HS-5 (cell line): ENCODE measurements at regions not wholly inside any gene's neighbourhood (a gene's known extent, or its start where the extent isn't known, plus 50 kb on each side); places are given as distances from the start of the nearest gene placed in this dataset.

Experiments
- DNase-seq: peaks from one replicate; pipeline ENCODE4 v3.0.0-alpha.2; 2012; ENCODE audit warnings: low read depth

- no peak for DNase-seq
Measured at GRCh38 chr12:29879606-29880308, 96.0 kb upstream of the TMTC1 start.

GRCh38 chr12:29869946-29870345 lies 86.2 kb upstream of the TMTC1 start:
- DNase-seq, result no peak

GRCh38 chr12:29867823-29868222 lies 84.1 kb upstream of the TMTC1 start:
- no peak for DNase-seq

GRCh38 chr12:29863665-29864064 lies 79.9 kb upstream of the TMTC1 start:
- DNase-seq, result no peak

GRCh38 chr12:29858270-29858786 lies 74.6 kb upstream of the TMTC1 start:
- no peak for DNase-seq

GRCh38 chr12:29847246-29847645 lies 63.5 kb upstream of the TMTC1 start:
- DNase-seq, result no peak

GRCh38 chr12:29844667-29845066 lies 60.9 kb upstream of the TMTC1 start:
- DNase-seq, result no peak

GRCh38 chr12:29843036-29843435 lies 59.3 kb upstream of the TMTC1 start:
- no peak for DNase-seq

- DNase-seq, result no peak
Measured at GRCh38 chr12:29838768-29839167, 55.0 kb upstream of the TMTC1 start.
